ENCODE measurements at regions not wholly inside any gene's neighbourhood (a gene's known extent, or its start where the extent isn't known, plus 50 kb on each side); places are given as distances from the start of the nearest gene placed in this dataset.

DNA sequence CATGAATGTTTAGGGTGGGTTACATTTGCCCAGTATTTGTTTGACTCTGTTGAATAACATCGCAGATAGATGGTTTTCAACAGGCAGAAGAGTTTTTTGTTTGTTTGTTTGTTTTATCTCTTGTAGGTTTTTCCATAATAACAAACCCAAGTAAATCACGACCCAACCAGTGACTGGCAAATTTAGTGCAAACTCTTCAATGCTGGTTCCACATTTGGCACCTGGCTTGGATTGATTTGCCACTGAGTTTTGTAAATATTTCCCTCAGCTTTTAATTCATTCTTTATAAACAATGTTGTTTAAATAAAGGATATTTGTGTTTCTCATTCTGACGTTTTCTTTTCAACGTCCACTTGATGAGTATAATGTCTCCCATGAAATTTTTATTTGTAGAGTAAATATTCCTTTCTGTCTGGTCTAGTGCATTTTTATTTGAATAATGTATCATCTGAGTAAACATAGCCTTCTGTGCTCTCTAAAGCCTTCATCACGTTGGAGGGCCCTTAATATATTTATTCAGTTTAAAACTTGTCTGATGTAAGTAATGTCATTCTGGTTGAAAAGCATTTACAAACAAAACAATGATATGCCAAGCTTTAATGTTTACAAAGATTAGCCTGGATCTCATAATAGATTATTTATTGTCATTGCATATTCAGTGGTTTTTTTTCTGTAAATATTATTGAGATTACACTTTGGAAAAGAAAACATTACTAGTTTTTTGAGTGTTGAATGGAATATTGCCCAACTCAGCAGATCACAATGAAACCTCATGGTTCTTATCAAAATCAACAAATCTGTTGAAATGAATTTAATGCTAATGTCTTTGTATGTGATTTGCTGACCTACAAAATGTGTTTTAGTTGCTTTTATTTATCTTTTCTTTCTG is 90.4 kb upstream of the PEG3 start:
- TF ChIP-seq, protein P1, sequence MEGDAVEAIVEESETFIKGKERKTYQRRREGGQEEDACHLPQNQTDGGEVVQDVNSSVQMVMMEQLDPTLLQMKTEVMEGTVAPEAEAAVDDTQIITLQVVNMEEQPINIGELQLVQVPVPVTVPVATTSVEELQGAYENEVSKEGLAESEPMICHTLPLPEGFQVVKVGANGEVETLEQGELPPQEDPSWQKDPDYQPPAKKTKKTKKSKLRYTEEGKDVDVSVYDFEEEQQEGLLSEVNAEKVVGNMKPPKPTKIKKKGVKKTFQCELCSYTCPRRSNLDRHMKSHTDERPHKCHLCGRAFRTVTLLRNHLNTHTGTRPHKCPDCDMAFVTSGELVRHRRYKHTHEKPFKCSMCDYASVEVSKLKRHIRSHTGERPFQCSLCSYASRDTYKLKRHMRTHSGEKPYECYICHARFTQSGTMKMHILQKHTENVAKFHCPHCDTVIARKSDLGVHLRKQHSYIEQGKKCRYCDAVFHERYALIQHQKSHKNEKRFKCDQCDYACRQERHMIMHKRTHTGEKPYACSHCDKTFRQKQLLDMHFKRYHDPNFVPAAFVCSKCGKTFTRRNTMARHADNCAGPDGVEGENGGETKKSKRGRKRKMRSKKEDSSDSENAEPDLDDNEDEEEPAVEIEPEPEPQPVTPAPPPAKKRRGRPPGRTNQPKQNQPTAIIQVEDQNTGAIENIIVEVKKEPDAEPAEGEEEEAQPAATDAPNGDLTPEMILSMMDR (IDR thresholded peaks at IDR 0.05), result no peak
- TF ChIP-seq POLR2A (IDR thresholded peaks at IDR 0.05), result no peak
- TF ChIP-seq EP300 (IDR thresholded peaks at IDR 0.05), result no peak

Measured in tibial nerve (tissue), 4 donors.